HG03521 (cell line): ENCODE measurements at regions not wholly inside any gene's neighbourhood (a gene's known extent, or its start where the extent isn't known, plus 50 kb on each side); places are given as distances from the start of the nearest gene placed in this dataset.

Experiments
- ATAC-seq: cut with Tn5 transposase; IDR thresholded peaks from one replicate; pipeline ENCODE4 v1.9.1; 2021; ENCODE audit warnings: mild to moderate bottlenecking, moderate library complexity; ENCODE audit not compliant: unreplicated experiment

DNA sequence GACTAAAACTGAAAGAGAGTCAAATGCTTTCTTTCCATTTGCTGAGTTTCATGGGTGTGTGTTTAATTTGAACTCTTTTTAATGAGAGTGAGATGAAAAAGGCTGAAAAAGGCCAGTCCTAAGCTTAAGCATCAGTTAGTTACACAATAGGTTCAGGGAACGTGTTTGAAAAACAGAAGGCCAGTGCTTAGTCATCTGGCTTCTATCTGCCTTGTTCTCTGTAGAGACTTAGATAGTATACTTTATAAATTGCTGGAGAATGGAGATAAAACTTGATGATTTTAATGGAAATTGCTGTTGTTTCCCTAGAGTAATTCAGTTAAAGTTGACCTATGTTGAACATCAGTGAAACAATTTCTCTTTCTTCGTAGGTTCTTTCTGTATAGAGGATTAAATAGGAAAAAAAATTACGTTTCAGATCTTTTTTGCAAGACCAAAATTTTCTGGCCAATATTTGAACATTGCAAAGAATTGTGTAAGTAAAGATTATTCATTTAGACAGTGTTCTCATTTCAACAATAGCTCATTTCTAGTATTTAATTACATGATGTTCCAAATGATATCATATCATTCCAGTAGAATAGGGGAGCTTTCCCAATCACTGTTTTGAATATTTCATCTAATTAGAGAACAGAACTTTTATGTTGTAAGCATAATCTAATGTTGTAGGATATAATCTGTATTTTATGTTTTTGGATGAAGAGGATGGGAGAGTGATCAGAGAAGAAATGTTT, 1088.8 kb downstream of the ADGRL3 start:
- ATAC-seq = no peak

- no peak for ATAC-seq
Measured at GRCh38 chr4:62285026-62285425, 1084.9 kb downstream of the ADGRL3 start.

- ATAC-seq = no peak
Measured at GRCh38 chr4:62279689-62280088, 1079.6 kb downstream of the ADGRL3 start.

- ATAC-seq = no peak
Measured at GRCh38 chr4:62275470-62275869, 1075.3 kb downstream of the ADGRL3 start.

- ATAC-seq = no peak
Measured at GRCh38 chr4:62274782-62275181, 1074.7 kb downstream of the ADGRL3 start.

DNA sequence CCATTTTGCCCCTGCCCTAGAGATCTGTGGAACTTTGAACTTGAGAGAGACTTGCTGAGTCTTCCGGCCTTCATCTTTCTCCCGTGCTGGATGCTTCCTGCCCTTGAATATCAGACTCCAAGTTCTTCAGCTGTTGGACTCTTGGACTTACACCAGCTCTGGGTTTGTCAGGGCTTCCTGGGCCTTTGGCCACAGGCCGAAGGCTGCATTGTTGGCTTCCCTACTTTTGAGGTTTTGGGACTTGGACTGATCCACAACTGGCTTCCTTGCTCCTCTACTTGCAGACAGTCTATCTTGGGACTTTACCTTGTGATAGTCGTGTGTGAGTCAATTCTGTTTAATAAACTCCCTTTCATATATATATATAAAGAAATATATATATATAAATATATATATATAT, 1071.0 kb downstream of the ADGRL3 start:
- ATAC-seq = no peak

DNA sequence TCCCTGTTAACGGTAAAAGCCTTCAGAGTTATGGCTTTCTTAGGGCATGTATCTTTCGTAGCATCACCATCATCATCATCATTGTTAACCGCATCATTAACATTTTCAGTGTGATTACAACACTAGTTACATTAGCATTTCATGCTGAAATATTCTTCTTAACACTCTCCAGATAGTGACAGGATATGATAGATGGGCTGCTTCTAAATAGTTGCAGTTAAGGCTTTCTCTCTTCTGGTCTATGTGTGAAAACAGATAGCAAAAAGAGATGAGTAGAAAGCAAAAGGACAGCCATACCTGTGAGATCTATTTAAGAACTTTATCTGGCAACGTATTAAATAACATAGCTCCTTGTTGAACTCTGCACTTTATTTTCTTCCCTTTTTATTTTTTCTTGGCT, 1069.8 kb downstream of the ADGRL3 start:
- ATAC-seq = no peak

GRCh38 chr4:62263454-62263853, 1063.3 kb downstream of the ADGRL3 start:
- ATAC-seq = no peak

DNA sequence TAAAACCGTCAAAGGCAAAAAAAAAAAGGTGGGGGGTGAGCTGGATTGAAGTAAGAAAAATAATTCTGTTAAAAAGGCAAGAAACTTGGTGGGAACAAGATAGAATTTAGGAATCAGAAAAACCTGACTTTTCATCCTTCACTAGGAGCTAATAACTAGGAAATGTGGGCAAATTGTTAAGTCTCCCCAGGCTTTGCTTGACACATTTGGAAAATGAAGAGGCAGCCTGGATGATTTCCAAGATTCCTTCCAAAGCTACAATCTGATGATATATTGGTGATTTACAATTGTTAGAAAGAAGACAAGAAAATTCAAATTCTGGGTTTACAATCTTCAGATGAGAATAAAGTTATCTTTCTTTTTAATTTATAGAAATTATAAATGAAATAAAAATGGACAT, 1062.5 kb downstream of the ADGRL3 start:
- ATAC-seq = no peak

GRCh38 chr4:62260254-62260653, 1060.1 kb downstream of the ADGRL3 start:
- ATAC-seq = no peak

DNA sequence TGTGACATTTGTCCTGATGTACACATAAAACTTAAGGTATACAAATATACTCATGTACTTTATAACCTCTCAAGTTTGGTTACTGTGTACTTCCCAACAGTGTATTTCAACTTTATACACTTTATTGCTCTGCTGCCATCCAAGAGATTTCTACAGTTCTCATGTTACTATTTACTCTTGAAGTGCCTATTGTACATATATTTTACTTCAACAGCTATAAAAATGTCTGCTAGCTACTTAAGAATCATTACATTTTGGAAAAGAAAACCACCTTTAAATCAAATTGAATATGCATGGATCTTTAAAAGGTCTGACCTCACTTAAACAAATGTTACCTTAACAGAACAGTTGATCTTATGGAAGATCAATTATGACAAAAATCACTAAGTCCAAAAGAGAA, 1056.4 kb downstream of the ADGRL3 start:
- no peak for ATAC-seq

DNA sequence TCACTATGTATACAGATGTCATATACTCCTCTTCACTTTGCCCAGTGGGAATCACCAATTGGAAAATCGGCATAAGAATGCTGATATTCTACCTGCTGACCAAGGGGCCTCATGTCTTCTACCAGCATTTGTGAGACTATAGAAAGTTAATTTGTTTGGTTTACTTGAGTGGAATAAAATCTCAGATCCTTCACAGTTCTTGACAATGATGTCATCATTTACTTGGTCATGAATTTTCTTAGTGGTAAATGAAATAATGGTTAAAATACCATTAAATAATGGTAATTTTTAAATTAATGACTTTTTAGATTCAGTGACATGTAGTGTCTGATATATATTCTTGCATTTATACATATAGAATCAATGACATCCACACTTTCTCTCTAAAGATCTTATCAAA, 1052.6 kb downstream of the ADGRL3 start:
- no peak for ATAC-seq

DNA sequence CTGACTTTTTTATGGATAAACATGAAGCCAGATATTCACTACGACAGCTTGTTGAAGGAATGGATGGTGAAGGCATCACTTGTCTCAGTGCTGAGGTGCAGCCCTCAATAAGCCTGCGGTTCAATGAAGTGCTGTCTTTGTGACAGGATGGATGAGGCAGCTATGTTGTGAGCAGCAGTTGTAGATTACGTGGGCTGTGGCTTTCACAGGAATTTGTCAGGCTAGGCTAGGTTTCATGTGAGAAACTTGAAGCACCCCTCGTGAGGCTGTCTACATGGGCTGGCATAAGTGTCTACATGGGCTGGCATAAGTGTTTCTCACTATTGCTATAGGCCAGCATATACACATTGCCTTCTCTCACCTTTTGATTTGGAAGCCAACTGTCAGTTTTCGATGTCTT, 1050.0 kb downstream of the ADGRL3 start:
- ATAC-seq = no peak

DNA sequence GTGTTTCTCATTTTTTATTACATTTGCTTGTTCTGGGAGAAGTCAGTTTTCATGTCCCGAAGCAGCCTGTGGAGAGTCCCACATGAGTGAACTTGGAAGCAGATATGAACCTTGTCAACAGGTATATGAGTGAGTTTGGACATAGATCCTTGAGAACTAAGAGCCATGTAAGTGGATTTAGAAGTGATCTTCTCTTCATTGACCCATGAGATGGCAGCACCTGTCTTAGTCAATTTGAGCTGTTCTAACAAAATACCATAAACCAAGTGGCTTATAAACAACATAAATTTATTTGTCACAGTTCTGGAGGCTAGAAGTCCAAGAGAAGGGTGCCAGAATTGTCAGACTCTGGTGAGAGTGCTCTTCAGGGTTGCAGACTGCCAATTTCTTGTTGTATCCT, 1043.8 kb downstream of the ADGRL3 start:
- no peak for ATAC-seq

DNA sequence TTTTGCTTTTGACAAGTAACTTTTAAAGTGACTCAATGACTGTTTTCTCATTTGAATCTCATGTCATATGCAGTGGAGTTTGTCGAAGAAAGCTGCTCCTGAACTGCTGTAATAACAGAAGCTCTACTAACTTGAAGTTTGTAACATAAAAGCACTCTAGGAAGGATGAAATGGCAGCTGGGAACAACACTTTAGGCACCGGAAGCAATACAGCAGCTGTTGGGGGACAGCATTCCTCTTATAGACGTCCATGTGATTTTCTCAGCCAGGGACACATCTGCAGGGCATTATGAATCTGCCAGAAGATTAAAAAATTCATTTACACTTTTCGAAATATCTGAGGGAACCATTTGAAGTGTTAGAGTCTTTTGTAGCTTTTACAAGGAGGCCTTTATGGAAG, 1035.8 kb downstream of the ADGRL3 start:
- ATAC-seq = no peak

- ATAC-seq = no peak
Measured at GRCh38 chr4:62232814-62233213, 1032.7 kb downstream of the ADGRL3 start.

DNA sequence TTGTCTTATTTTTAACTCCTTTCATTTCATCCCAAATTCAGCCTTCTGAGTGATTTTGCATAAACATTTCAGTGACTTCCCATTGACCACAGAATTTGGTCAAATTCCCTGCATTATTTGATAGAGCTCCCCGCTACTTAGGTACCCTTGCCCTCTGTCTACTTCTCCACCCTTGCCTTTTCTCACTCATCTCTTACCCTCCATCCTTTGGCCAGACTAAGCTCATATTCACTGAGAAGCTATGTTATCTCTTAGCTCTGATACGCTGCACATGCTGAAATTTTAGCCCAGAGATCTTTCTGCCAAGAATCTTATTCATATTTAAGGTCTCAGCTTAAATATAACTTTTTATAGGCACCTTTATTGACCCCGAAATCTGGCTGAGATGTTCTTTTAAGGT, 1031.9 kb downstream of the ADGRL3 start:
- no peak for ATAC-seq

DNA sequence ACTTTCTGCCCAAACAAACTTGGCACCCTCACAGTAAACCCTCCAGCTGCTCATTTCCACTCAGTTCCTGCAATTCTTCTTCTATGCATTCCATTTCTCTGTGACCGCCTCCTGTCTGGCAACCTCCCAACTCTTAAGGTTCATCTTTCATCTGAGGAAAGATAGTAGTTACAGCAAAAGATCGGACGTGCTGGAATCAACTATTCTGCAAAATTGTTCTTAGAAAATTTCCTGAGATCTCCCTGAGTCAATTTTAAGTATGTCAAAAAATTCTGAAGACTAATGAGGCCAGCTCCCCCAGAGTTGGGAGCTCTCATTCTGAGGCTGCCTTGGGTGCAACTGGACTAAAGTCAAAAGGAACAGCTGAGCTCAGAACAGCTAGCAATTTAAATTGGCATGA, 1026.0 kb downstream of the ADGRL3 start:
- no peak for ATAC-seq

- ATAC-seq = no peak
Measured at GRCh38 chr4:62222121-62222520, 1022.0 kb downstream of the ADGRL3 start.

GRCh38 chr4:62210486-62210885, 1010.4 kb downstream of the ADGRL3 start:
- no peak for ATAC-seq

- ATAC-seq = no peak
Measured at GRCh38 chr4:62209757-62210485, 1009.8 kb downstream of the ADGRL3 start.

- ATAC-seq = no peak
Measured at GRCh38 chr4:62208921-62209320, 1008.8 kb downstream of the ADGRL3 start.

GRCh38 chr4:62204136-62204535, 1004.0 kb downstream of the ADGRL3 start:
- ATAC-seq = no peak
